Subcutaneous abdominal adipose tissue (tissue), 5 donors: ENCODE measurements at regions not wholly inside any gene's neighbourhood (a gene's known extent, or its start where the extent isn't known, plus 50 kb on each side); places are given as distances from the start of the nearest gene placed in this dataset.

Experiments used
- H3K27ac ChIP-seq: one replicate; pipeline ENCODE4 v1.7.0; 2013; ENCODE audit warnings: low read depth, mild to moderate bottlenecking, inconsistent platforms, low read length, moderate library complexity
- H3K27me3 ChIP-seq, 5 donors: one replicate each; pipeline ENCODE4 v1.7.0; 2013; ENCODE audit warnings: low read length in 5 of 5, inconsistent platforms in 1 of 5; ENCODE audit not compliant: control insufficient read depth in 5 of 5, insufficient read depth in 4 of 5
- H3K36me3 ChIP-seq, 5 donors: one replicate each; pipeline ENCODE4 v1.7.0; 2013; ENCODE audit warnings: low read length in 5 of 5; ENCODE audit not compliant: control insufficient read depth in 5 of 5, insufficient read depth in 5 of 5
- H3K4me1 ChIP-seq, 5 donors: one replicate each; pipeline ENCODE4 v1.7.0; 2013; ENCODE audit warnings: low read length in 5 of 5, mild to moderate bottlenecking in 3 of 5, moderate library complexity in 1 of 5; ENCODE audit not compliant: control insufficient read depth in 5 of 5, insufficient read depth in 5 of 5
- H3K4me3 ChIP-seq, 5 donors: one replicate each; pipeline ENCODE4 v1.7.0; 2013; ENCODE audit warnings: low read length in 5 of 5, low read depth in 1 of 5
- H3K9ac ChIP-seq, 5 donors: one replicate each; pipeline ENCODE4 v1.7.0; 2013; ENCODE audit warnings: low read length in 5 of 5, mild to moderate bottlenecking in 4 of 5, moderate library complexity in 3 of 5
- H3K9me3 ChIP-seq, 5 donors: one replicate each; pipeline ENCODE4 v1.7.0; 2013; ENCODE audit warnings: low read length in 5 of 5; ENCODE audit not compliant: control insufficient read depth in 5 of 5
- donor health status: healthy.
- donor health status: healthy.
- donor health status: healthy.
- donor health status: healthy.
- donor health status: healthy.

DNA sequence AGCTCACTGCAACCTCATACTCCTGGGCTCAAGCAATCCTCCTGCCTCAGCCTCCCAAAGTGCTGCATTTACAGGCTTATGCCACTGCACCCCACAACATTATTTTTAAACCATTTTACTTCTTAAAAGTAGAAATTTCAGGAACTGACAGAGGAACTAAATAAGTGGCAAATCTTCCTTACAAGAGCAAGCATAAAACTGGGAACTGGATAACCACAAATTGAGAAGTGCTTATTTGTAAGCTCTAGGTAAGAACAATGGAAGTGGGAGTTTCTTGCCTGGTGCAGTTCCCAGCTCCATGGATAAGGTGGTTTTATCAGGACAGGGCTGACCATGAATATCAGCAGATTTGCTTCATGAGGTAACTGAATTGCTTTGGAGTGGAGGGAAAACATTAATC lies 655.2 kb downstream of the DIPK2A start:
- Histone ChIP-seq H3K27me3 (no peaks in the 10 kb centered on the region), H3K9ac (no peak overlapping the region), H3K4me3 (no peak overlapping the region), H3K36me3 (no peaks in the 10 kb centered on the region), H3K9me3 (no peaks in the 10 kb centered on the region), H3K27ac (no peak overlapping the region), H3K4me1 (no peaks in the 10 kb centered on the region)

DNA sequence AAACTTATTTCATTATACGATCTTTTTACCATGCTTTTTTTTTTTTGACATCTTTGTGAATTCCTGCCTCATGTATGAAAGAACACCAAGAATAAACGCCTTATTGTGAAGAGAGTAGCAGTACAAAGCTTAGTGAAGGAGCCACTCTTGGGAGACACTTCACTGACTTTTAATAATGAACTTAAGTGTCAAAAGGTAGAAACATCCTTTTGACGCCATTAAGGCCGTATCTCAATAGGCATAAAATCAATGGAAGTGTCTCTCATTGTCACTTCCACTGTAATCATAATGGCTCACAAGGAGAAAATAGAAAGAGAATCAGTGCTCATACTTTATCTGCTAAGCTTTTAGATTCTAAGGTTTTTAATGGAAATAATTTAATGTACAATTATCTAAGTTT lies 657.8 kb downstream of the DIPK2A start:
- Histone ChIP-seq H3K27ac (no peak overlapping the region), H3K9ac (no peak overlapping the region), H3K27me3 (no peaks in the 10 kb centered on the region), H3K36me3 (no peaks in the 10 kb centered on the region), H3K4me1 (no peaks in the 10 kb centered on the region), H3K9me3 (no peaks in the 10 kb centered on the region), H3K4me3 (no peak overlapping the region)

DNA sequence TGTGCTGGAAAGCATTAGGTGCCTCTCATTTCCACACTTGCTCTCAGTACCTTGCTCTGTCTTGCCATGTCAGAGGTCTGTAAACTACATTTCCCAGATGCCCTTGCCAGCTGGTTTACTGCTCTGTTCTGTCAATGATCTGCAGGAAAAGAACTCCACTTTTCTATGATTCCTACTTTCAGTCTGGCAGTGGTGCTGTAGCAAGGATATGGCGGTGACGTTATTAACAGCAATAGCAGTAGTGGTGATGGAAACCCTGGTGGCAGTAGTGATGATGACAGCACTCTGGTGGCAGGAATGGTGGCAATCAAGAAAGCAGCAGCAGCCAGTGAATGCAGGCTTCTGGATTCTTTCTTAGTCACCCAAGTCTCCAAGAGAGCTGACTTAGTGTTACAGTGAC lies 665.2 kb downstream of the DIPK2A start:
- no peaks in the 10 kb centered on the region for H3K36me3 ChIP-seq
- no peaks in the 10 kb centered on the region for H3K27me3 ChIP-seq

DNA sequence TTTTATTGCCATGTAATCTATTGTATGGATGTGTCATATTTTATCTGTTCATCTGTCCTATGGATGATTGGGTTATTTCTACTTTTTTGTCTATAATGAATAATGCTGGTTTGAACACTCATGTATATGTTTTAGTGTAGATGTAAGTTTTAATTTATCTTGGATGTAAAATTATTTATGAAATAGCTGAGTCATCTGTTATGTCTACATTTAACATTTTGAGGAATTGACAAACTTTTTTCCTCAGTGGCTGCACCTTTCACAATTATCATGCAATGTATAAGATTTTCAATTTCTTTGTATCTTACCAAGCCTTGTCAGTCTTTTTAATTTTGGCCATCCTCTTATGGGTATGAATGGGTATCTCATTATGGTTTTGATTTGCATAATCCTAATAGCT lies 666.4 kb downstream of the DIPK2A start:
- no peaks in the 10 kb centered on the region for H3K9me3 ChIP-seq
- no peak overlapping the region for H3K27ac ChIP-seq
- H3K9ac ChIP-seq: no peak overlapping the region
- no peaks in the 10 kb centered on the region for H3K4me1 ChIP-seq
- H3K36me3 ChIP-seq: no peaks in the 10 kb centered on the region
- H3K27me3 ChIP-seq: no peaks in the 10 kb centered on the region
- no peak overlapping the region for H3K4me3 ChIP-seq

More for the DNA sequence above, 665.2 kb downstream of the DIPK2A start:
- Histone ChIP-seq H3K4me3 (no peak overlapping the region), H3K9ac (no peak overlapping the region), H3K9me3 (no peaks in the 10 kb centered on the region), H3K27ac (no peak overlapping the region), H3K4me1 (no peaks in the 10 kb centered on the region)

DNA sequence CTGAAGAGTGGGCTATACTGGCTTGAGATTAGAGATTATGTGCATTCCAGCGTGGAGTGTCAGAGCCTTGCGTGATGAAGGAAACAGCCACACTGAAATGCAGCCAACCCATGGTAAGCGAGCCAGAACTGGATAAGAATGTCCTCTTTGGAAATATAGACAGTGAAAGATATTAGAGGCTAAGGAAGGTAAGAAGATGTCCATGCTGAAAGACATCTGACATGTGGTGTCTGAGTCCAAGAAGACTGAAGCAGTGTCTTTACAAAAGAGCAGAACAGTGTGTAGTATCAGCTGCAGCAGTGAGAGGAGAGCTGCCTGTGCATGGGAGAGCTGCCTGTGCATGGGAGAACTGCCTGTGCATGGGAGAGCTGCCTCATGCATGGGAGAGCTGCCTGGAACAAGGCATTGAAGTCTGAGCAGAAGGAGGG lies 672.2 kb downstream of the DIPK2A start:
- Histone ChIP-seq H3K4me1 (no peaks in the 10 kb centered on the region), H3K36me3 (no peaks in the 10 kb centered on the region), H3K27me3 (no peaks in the 10 kb centered on the region), H3K9me3 (no peaks in the 10 kb centered on the region), H3K9ac (no peak overlapping the region), H3K27ac (no peak overlapping the region), H3K4me3 (no peak overlapping the region)

DNA sequence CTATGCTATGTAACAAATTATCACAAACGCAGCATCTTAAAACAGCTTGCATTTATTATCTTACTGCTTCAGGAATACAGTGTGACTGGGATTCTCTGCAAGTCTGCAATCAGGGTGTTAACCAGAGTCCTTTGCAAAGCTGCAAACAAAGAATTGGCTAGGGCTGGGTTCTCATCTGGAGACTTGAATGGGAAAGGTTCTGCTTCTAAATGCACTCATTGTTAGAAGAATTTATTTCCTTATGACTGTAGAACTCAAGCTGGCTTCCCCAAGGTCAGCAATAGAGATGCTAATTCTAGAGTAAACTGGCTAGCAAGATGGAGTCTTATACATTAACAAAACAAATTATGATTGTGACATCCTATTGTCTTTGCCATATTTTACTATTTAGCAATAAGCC lies 673.7 kb downstream of the DIPK2A start:
- no peak overlapping the region for H3K4me3 ChIP-seq
- H3K36me3 ChIP-seq: no peaks in the 10 kb centered on the region
- no peaks in the 10 kb centered on the region for H3K4me1 ChIP-seq
- no peak overlapping the region for H3K9ac ChIP-seq
- H3K27me3 ChIP-seq: no peaks in the 10 kb centered on the region
- no peak overlapping the region for H3K27ac ChIP-seq
- H3K9me3 ChIP-seq: no peaks in the 10 kb centered on the region

DNA sequence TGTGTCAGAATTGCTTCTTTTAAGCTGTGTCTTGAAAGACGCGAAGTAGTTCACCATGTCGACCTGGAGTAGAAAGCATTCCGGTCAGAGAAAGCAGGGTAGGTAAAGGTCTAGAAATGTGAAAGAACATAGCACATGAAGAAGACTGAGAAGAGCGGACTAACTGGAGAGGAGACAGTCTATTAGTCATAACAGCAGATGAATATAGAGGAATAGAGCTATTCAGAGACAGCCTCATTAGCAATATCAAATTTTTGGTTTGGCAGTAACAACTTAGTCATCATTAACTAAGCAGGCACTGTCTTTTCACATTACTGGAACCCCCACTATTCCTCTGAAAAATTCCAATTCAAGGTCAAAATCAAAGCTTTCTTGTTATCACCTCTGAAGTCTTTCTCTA lies 678.8 kb downstream of the DIPK2A start:
- Histone ChIP-seq H3K4me1 (peaks cover 0 to 4% (median 0%) of the 10 kb centered on the region in 5 donors), H3K4me3 (no peak overlapping the region), H3K9me3 (no peaks in the 10 kb centered on the region), H3K36me3 (no peaks in the 10 kb centered on the region), H3K27me3 (no peaks in the 10 kb centered on the region), H3K27ac (no peak overlapping the region), H3K9ac (no peak overlapping the region)

DNA sequence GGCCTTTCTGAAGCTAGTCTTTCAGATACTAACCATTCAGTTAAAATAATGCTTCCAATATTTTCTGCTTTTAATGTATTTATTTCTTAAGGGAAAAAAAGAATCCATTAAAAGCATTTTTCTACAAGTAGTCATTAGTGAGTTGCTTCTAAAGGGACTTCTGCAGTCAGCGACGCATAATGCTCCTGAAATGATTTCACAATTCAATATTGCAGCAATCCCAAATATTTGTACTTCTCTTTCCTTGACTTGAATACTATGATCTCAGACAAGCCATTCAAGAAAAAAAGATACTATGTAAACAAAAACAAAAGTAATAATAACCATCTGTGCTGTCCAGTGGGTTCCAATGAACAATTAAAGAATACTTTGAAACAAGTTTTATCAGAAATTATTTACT lies 681.0 kb downstream of the DIPK2A start:
- H3K4me1 ChIP-seq: peaks cover 0 to 4% (median 0%) of the 10 kb centered on the region in 5 donors
- no peaks in the 10 kb centered on the region for H3K36me3 ChIP-seq
- no peaks in the 10 kb centered on the region for H3K27me3 ChIP-seq
- H3K9me3 ChIP-seq: no peaks in the 10 kb centered on the region
- H3K4me3 ChIP-seq: no peak overlapping the region
- H3K9ac ChIP-seq: no peak overlapping the region
- H3K27ac ChIP-seq: no peak overlapping the region

DNA sequence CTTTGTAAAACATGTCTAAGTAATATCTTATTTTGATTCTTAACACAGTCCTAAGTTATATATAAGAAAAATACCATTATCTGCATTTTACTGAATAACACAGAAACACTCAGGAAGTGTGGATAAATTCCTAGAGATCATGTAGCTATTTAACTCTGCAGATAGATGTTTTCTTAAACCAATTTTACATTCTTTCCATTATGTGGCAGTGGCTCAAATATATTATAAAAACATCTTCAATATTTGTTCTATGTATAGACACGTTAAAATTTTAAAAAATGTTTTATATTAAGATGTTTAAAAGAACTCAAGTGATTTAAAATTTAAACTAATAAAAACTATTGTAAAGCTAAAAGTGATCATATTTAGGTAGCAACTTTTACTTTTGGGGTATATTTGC lies 683.8 kb downstream of the DIPK2A start:
- no peak overlapping the region for H3K4me3 ChIP-seq
- peaks cover 0 to 4% (median 0%) of the 10 kb centered on the region in 5 donors for H3K4me1 ChIP-seq
- H3K36me3 ChIP-seq: no peaks in the 10 kb centered on the region
- no peaks in the 10 kb centered on the region for H3K27me3 ChIP-seq
- no peak overlapping the region for H3K9ac ChIP-seq
- H3K27ac ChIP-seq: no peak overlapping the region
- no peaks in the 10 kb centered on the region for H3K9me3 ChIP-seq

DNA sequence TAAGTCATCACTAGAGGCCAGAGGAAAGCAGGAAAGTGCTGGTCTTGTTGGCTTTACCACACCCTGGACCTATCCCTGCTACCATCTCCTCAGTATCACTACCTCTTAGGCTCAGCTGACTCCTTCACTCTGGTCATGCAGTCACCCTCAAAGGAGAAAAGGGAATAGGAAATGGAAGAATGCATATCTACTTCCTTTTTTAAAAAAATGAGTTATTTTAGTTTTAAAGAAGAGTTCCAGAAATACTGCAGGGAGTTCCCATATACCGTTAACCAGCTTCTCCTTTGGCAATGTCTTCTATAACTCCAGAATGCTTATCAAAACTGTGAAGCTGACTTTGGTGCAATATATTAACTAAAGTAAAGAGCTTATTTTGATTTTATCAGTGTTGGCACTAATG lies 688.6 kb downstream of the DIPK2A start:
- H3K4me3 ChIP-seq: no peak overlapping the region
- no peaks in the 10 kb centered on the region for H3K9me3 ChIP-seq
- H3K27ac ChIP-seq: no peak overlapping the region
- no peak overlapping the region for H3K9ac ChIP-seq
- H3K27me3 ChIP-seq: no peaks in the 10 kb centered on the region
- H3K4me1 ChIP-seq: no peaks in the 10 kb centered on the region
- H3K36me3 ChIP-seq: no peaks in the 10 kb centered on the region

DNA sequence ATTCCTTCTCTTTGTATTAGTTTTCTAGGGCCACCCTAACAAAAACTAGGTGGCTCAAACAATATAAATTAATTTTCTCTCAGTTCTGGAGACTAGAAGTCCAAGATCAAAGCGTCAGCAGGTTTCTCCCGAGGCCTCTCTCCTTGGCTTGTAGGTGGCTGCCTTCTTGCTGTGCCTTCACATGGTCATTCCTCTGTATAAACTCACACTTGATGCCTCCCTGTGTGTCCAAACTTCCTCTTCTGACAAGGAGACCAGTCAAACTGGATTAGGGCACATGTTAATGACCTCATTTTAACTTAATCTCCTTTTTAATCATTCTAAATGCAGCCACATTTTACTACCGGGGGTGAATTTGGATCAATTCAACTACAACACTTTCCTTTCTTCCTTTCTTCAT lies 691.1 kb downstream of the DIPK2A start:
- Histone ChIP-seq H3K9me3 (peaks cover 0 to 5% (median 0%) of the 10 kb centered on the region in 5 donors), H3K9ac (no peak overlapping the region), H3K27me3 (no peaks in the 10 kb centered on the region), H3K36me3 (no peaks in the 10 kb centered on the region), H3K4me3 (no peak overlapping the region), H3K27ac (no peak overlapping the region), H3K4me1 (no peaks in the 10 kb centered on the region)
